GM12874 (cell line): ENCODE measurements at regions not wholly inside any gene's neighbourhood (a gene's known extent, or its start where the extent isn't known, plus 50 kb on each side); places are given as distances from the start of the nearest gene placed in this dataset.

Source experiments
- TF ChIP-seq, protein P1 (sequence below): IDR thresholded peaks from 2 replicates; pipeline ENCODE4 v1.5.1; 2011; ENCODE audit warnings: low read depth, mild to moderate bottlenecking, control low read depth, low read length, moderate library complexity; ENCODE audit not compliant: insufficient read depth

DNA sequence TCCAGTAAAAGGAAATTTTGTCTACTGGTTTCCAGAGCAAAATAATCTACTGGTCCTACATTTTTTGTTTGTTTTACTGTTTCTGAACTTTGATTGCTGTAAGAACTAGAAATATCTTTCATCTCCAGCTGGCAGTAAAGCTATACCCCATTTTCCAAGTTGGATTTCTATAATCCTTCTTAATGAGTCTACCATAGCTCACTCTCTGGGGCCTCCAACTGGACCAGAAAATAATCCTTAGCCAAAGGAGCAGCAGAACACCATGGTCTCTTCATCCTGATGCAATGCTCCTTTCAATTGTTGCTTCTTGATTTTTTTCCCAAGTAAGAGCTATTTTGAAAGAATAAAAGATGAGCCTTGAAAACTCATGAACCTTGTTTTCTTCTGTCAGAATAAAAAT lies 110.0 kb upstream of the COL11A1 start:
- TF ChIP-seq, protein P1, sequence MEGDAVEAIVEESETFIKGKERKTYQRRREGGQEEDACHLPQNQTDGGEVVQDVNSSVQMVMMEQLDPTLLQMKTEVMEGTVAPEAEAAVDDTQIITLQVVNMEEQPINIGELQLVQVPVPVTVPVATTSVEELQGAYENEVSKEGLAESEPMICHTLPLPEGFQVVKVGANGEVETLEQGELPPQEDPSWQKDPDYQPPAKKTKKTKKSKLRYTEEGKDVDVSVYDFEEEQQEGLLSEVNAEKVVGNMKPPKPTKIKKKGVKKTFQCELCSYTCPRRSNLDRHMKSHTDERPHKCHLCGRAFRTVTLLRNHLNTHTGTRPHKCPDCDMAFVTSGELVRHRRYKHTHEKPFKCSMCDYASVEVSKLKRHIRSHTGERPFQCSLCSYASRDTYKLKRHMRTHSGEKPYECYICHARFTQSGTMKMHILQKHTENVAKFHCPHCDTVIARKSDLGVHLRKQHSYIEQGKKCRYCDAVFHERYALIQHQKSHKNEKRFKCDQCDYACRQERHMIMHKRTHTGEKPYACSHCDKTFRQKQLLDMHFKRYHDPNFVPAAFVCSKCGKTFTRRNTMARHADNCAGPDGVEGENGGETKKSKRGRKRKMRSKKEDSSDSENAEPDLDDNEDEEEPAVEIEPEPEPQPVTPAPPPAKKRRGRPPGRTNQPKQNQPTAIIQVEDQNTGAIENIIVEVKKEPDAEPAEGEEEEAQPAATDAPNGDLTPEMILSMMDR: no peak

DNA sequence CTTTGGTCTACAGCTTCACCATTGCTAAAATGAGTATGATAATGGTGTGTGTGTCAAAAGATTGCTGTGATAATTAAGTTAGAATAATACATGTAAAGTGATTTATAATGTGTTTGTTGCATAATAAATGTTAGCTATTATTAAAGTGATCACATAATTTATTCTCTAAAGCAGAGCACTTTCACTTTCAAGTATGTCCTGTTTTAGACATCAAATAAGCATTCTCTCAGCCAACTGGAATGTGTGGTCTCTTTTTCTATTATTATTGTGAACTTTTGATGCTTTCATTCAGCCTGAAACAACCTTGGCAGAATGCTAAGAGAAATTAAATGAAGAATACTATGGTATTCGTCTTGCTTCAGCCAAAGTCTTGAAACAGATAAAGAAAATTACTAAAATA lies 102.8 kb upstream of the COL11A1 start:
- TF ChIP-seq, protein P1: no peak

DNA sequence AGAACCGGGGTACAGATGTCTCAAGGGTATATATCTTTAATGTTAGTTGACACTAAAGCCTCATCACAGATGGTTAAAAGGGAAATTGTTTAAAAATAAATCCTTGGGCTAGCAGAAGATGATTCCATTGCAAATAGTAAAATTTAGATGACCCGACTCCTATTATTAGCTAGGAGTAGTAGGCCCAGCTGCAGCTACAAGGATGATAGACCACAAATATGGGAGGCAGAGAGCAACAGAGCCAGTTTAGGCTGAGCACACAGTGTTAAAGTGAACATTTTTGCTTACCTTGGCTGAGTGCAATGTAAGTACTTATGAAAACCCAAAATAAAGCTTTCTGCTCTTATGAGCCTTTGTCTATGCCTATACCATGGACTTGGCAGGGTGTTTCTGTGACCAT lies 100.5 kb upstream of the COL11A1 start:
- TF ChIP-seq, protein P1: no peak

DNA sequence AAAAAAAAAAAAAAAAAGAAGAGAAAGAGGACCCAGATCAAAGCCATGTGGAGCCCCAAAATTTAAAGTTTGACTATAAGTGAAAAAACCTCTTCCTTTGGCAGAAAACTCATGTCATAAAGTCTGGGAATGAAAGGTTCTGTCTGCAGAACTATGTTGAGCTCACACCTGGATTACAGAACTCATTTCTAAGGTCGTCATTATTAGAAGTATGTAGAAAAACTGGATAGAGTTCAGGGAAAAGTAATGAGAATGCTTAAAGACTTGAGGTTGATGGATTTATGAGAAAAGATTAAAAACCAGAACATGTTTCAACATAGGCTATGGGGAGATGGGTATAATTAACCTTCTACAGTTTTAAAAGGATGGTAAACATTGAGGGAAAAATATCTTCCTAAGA lies 90.7 kb upstream of the COL11A1 start:
- TF ChIP-seq, protein P1: no peak

DNA sequence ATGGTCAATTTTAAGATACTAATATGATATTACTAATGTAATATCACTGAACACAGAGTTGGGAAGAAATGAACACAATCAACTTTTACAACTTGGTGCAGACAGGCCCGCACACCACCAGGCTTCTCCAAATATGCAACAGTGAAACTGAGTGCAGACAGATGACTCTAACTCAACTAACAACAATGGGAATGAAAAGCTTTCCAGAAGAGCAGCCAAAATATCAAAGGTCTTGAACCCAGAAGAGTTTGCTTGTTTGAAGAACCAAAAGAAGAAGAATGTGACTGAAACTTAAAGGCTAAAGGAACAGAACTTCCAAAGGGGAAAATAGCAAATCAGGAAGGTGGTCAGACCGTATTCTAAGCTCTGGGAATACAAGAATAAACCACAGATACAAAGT lies 89.8 kb upstream of the COL11A1 start:
- TF ChIP-seq, protein P1: no peak

DNA sequence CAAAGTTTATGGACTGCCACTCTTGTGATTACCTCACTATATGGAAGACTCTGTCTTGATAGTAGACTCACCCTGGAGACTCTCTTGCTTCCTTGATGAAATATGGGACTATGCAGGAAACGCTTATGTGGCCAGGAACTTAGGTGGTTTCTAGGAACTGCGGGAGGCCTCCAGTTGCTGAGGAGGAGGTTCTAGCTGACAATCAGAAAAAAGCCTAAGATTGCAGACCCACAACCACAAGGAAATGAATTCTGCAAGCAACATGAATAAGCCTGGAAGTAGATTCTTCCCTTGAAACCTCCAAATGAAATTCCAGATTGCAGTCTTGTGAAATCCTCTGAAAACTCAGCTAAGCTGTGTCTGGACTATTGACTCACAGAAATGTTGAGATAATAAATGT lies 88.9 kb upstream of the COL11A1 start:
- TF ChIP-seq, protein P1: no peak

DNA sequence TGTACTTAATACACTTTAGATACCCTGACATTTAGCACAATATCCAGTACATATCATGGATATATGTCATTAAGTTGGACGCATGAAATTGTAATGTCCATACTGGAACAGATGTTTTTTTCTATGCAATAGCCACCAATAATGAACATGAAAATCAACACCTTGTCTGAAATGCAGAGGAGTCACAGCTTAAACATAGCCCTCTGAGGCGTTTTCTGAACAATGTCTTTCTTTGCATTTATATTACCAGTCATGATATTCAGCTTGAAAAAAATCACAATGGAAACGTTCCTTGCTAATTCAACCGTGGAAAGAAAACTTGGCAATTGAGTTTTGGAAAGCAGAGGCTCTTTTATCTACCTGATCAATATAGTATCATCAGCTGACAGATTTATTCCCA lies 86.7 kb upstream of the COL11A1 start:
- TF ChIP-seq, protein P1: no peak

DNA sequence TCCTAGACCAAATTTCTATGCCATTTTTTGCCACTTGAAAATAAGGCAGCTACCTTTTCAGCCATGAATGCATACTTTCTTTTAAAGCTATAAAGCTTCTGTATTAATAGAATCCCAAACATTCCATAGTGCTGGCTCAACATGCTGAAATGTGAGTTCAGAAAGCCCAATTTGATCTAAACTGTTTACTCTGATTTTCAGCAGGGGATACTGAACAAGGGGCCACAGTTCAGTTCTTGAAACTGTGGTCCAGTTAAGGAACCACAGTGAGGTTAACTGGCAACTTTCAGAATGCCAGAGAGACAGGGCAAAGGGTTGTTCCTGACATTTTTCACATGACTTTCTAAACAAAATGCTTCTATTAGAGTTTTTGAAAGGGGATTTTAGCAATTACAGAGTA lies 85.7 kb upstream of the COL11A1 start:
- TF ChIP-seq, protein P1: no peak
